Smooth muscle cell (in vitro differentiated cells): ENCODE measurements at regions not wholly inside any gene's neighbourhood (a gene's known extent, or its start where the extent isn't known, plus 50 kb on each side); places are given as distances from the start of the nearest gene placed in this dataset.

Source experiments
- DNase-seq: peaks from one replicate; lab custom pipeline; 2025; ENCODE audit not compliant: unreplicated experiment; lab: John Stamatoyannopoulos, UW
- H2AFZ ChIP-seq: fragments of 200-600 bp; sonication (generic); 2 replicates; pipeline ENCODE4 v1.6.0; 2016; ENCODE audit warnings: antibody characterized with exemption, low read depth, mild to moderate bottlenecking
- H3F3A ChIP-seq: fragments of 200-600 bp; sonication (generic); 2 replicates; pipeline ENCODE4 v1.6.0; 2017; ENCODE audit warnings: antibody characterized with exemption, low read depth
- H3K27ac ChIP-seq: fragments of 200-600 bp; sonication (generic); 2 replicates; pipeline ENCODE4 v1.5.1; 2016; ENCODE audit warnings: low read depth, mild to moderate bottlenecking
- H3K27me3 ChIP-seq: fragments of 200-600 bp; sonication (generic); 2 replicates; pipeline ENCODE4 v1.6.1; 2016; ENCODE audit warnings: low read depth, mild to moderate bottlenecking
- H3K36me3 ChIP-seq: fragments of 200-600 bp; sonication (generic); 2 replicates; pipeline ENCODE4 v1.5.1; 2016; ENCODE audit warnings: low read depth
- H3K4me1 ChIP-seq: fragments of 200-600 bp; sonication (generic); 2 replicates; pipeline ENCODE4 v1.5.1; 2016; ENCODE audit warnings: low read depth
- H3K4me2 ChIP-seq: fragments of 200-600 bp; sonication (generic); 2 replicates; pipeline ENCODE4 v1.6.0; 2016; ENCODE audit warnings: mild to moderate bottlenecking
- H3K4me3 ChIP-seq: fragments of 200-600 bp; sonication (generic); 2 replicates; pipeline ENCODE4 v1.5.1; 2016; ENCODE audit warnings: mild to moderate bottlenecking
- H3K79me2 ChIP-seq: fragments of 200-600 bp; sonication (generic); 2 replicates; pipeline ENCODE4 v1.6.0; 2016; ENCODE audit warnings: low read depth, mild to moderate bottlenecking
- H3K9ac ChIP-seq: fragments of 200-600 bp; sonication (generic); 2 replicates; pipeline ENCODE4 v1.6.0; 2016; ENCODE audit warnings: low read depth
- H3K9me3 ChIP-seq: fragments of 200-600 bp; sonication (generic); replicated peaks from 2 replicates; pipeline ENCODE4 v1.5.1; 2016; ENCODE audit warnings: low read depth
- H4K20me1 ChIP-seq: fragments of 200-600 bp; sonication (generic); 2 replicates; pipeline ENCODE4 v1.6.0; 2016; ENCODE audit warnings: low read depth
- CTCF ChIP-seq: fragments of 200-600 bp; sonication (generic); IDR thresholded peaks from 2 replicates; pipeline ENCODE4 v1.5.1; 2017; ENCODE audit warnings: borderline replicate concordance, mild to moderate bottlenecking, antibody characterized with exemption; ENCODE audit not compliant: insufficient read depth, poor library complexity, severe bottlenecking
- WGBS: methylation state at CpG from one replicate; pipeline ENCODE4 v1.1.7; 2016; ENCODE audit warnings: low lambda C conversion rate; 5-methylcytosine and 5-hydroxymethylcytosine counted together

- Histone ChIP-seq H3F3A (no peaks in the 10 kb centered on the region), H3K27me3 (no peaks in the 10 kb centered on the region), H2AFZ (no peak overlapping the region), H3K9ac (no peak overlapping the region), H3K9me3 (no peaks in the 10 kb centered on the region), H3K4me2 (no peak overlapping the region), H3K4me1 (no peaks in the 10 kb centered on the region), H4K20me1 (no peaks in the 10 kb centered on the region), H3K27ac (no peak overlapping the region), H3K79me2 (no peaks in the 10 kb centered on the region), H3K4me3 (no peak overlapping the region), H3K36me3 (no peaks in the 10 kb centered on the region)
- no peak for DNase-seq
- TF ChIP-seq CTCF: no peak
- 71% methylated on average over 2 of the region's 2 CpGs for WGBS
Measured at GRCh38 chr1:219427989-219428388, 184.9 kb downstream of the ZC3H11B start.

- H3K27me3 ChIP-seq: no peaks in the 10 kb centered on the region
- H3K4me3 ChIP-seq: no peak overlapping the region
- no peaks in the 10 kb centered on the region for H3K79me2 ChIP-seq
- no peak overlapping the region for H3K4me2 ChIP-seq
- no peak overlapping the region for H2AFZ ChIP-seq
- H4K20me1 ChIP-seq: no peaks in the 10 kb centered on the region
- no peak overlapping the region for H3K27ac ChIP-seq
- no peak for DNase-seq
- no peaks in the 10 kb centered on the region for H3F3A ChIP-seq
- H3K9ac ChIP-seq: no peak overlapping the region
- TF ChIP-seq CTCF: no peak
- H3K9me3 ChIP-seq: no peaks in the 10 kb centered on the region
- H3K36me3 ChIP-seq: no peaks in the 10 kb centered on the region
- no peaks in the 10 kb centered on the region for H3K4me1 ChIP-seq
Measured at GRCh38 chr1:219427403-219427802, 185.5 kb downstream of the ZC3H11B start.

GRCh38 chr1:219422811-219423598 is 189.9 kb downstream of the ZC3H11B start:
- Histone ChIP-seq H3K36me3 (no peaks in the 10 kb centered on the region), H3K4me1 (no peaks in the 10 kb centered on the region), H2AFZ (no peak overlapping the region), H3K79me2 (no peaks in the 10 kb centered on the region), H3K27me3 (no peaks in the 10 kb centered on the region), H3F3A (no peaks in the 10 kb centered on the region), H3K9me3 (no peaks in the 10 kb centered on the region), H3K4me2 (no peak overlapping the region), H3K4me3 (no peak overlapping the region), H3K9ac (no peak overlapping the region), H4K20me1 (no peaks in the 10 kb centered on the region), H3K27ac (peak overlapping the region; percentile 60)
- WGBS: 80% methylated on average over 4 of the region's 4 CpGs
- no peak for DNase-seq
- TF ChIP-seq CTCF: no peak

- Histone ChIP-seq H3K27me3 (no peaks in the 10 kb centered on the region), H3K9ac (no peak overlapping the region), H3K4me2 (no peak overlapping the region), H3K9me3 (no peaks in the 10 kb centered on the region), H3F3A (no peaks in the 10 kb centered on the region), H3K79me2 (no peaks in the 10 kb centered on the region), H4K20me1 (no peaks in the 10 kb centered on the region), H3K36me3 (no peaks in the 10 kb centered on the region), H3K4me3 (no peak overlapping the region), H2AFZ (no peak overlapping the region), H3K4me1 (no peaks in the 10 kb centered on the region), H3K27ac (no peak overlapping the region)
- no peak for TF ChIP-seq CTCF
- no peak for DNase-seq
Measured at GRCh38 chr1:219420913-219421312, 192.0 kb downstream of the ZC3H11B start.
